NK-92 treated with Interleukin-12 subunit alpha and Interleukin-12 subunit beta, amount 100 ng/mL, for 24 hours (cell line): ENCODE measurements at regions not wholly inside any gene's neighbourhood (a gene's known extent, or its start where the extent isn't known, plus 50 kb on each side); places are given as distances from the start of the nearest gene placed in this dataset.
"Not testable (repeated sequence)": the region's sequence is repeated elsewhere in the genome, so short reads cannot be mapped to it uniquely, and the experiment has no call there.

ENCODE experiments used
- DNase-seq: peaks from one replicate; lab custom pipeline; 2025; lab: John Stamatoyannopoulos, UW

DNA sequence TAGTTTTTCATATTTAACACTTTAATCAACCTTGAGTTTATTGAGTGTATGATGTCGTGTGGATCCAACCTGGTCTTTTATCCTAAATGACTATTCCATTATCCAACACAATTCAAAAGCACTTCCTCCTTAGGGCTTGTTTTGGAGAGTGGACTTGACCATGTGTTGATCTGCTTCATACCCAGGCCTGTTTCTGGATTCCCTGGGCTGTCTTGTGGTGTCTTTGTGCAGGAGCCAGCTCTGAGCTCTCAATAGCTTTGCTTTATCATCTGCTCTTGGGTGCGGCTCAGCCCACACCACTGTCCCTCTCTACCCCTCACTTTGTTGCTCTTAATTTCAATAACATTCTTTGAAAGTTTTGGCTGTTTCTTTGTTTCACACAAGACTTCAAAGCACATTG lies 70.9 kb upstream of the CHST15 start:
- DNase-seq: no peak

DNA sequence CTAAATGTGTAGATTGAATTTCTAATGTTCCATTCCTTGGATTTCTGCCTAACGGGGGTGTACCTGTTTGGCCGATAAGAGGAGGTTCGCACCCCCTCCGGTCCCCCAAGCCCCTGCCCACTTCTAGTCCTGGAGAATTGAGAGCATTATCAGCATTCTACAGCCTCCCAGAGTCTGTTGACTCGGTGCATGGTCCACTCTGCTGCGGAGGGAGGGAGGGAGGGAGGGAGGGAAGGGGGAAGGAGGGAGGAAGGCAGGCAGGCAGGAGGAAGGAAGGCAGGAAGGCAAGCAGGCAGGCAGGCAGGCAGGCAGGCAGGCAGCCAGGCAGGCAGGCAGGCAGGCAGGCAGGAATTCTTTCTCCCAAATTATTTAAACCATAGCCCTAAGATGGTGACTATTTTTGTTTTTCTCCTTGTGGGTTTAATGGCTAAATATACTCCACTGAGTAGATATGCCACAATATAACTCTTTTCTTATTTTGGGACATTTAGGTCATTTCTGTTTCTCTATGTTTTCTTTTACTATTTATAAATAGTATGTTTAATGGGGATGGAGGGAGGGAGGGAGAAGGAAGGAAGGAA lies 69.5 kb upstream of the CHST15 start:
- no peak for DNase-seq

- DNase-seq: no peak
These were observed 68.7 kb upstream of the CHST15 start for GRCh38 chr10:124162136-124162535.

- no peak for DNase-seq
These were observed 68.2 kb upstream of the CHST15 start for GRCh38 chr10:124161601-124162000.

DNA sequence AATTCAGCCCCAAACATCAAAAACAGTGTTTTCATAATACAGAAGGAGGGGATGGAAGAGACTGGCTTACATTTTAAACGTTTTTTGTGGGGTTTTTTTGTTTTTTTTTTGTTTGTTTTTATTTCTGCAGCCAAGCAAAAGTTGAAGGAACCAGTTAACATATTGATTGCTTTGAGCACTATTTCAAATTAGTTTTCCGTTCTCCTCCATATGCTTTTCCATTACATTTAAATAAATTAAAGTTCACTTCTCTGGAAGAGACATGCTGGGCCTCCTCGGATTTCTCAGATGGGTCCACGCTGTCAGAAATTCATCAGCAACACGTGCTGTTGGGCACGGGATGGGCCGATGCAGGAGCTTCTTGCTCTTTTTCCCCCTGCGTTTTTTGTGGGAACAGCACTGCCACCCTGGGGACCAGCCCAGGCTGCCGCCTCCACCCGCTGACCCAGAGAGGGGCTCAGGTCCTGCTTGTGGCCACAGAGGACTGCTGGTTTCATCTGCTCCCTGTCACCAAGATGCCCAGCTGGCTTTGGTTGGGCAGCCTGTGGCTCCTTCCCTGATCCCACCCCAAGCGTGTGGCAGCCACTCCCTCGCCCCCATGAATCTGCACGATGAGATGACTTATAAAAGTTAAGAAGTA lies 67.7 kb upstream of the CHST15 start:
- DNase-seq: no peak

DNA sequence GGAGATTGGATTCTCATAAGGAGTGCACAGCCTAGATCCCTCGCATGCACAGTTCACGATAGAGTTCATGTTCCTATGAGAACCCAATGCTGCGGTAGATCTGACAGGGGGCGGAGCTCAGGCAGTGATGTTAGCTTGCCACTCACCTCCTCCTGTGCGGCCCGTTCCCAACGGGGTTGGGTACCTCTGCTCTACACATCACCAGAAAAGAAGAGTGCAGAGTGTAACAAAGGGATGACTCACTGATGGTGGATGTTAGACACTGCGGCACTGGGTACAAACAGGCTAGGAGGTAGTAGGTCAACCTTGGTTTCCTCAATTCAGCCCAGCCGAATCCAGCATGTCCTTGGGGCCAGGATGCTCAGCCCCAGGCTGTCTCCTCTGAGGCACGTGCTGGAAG lies 66.8 kb upstream of the CHST15 start:
- no peak for DNase-seq

DNA sequence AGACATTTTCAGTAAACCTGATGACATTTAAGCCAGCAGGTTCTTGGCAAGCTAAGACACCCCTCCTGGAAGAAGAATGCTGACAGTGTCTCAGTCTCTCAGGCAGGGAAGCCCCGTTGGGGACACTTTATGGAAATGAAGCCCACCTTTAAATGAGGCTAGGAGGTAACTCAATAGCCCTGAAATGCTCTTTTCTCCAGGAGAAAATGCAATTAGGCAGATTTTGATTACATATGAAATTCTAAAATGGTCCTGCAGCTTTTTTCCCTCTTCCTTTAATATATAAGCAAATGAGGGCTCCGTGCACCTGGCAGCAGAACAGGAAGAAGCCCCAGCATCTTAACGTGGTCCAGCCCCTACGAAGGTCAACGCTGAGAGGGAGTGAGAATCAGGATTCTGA lies 65.8 kb upstream of the CHST15 start:
- no peak for DNase-seq

- DNase-seq: no peak
These were observed 65.2 kb upstream of the CHST15 start for GRCh38 chr10:124158592-124158991.

GRCh38 chr10:124157271-124157681 lies 63.9 kb upstream of the CHST15 start:
- no peak for DNase-seq

GRCh38 chr10:124156524-124157260 lies 63.3 kb upstream of the CHST15 start:
- no peak for DNase-seq

- DNase-seq: no peak
These were observed 62.5 kb upstream of the CHST15 start for GRCh38 chr10:124155781-124156435.

DNA sequence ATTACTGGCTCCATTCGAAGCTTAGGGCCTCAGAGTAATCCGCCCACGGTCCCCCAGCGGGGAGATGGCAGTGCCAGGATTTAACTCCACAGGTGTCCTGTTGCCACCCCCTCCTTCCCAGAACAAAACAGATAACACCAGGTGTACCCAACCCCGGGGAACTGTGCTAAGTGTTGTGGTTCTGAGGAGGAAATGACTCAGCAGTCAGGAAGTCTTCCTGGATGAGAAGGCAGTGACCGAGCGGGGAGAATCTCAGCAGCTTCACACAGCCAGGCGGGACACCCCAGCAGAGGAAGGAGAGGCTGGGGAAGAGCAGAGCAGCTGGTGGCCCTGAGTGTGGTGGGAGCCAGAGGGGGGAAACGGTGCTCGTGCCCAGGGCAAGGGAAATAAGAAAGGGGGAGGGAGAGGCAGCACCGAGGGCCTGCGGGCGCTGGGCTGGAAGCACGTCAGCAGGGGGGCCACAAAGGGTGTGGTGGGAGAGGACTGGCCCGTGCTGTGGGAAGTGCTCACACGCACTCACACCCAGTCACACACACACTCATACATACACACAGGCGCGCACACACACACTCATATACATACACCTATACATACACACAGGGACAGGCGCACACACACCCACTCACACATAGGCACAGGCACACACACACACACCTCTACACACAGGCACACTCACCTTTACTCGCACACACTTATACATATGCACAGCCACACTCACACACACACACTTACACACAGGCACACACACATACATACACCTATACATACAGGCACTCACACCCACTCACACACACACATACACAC lies 59.8 kb upstream of the CHST15 start:
- DNase-seq: peak; percentile 47

GRCh38 chr10:124152139-124153022 lies 59.0 kb upstream of the CHST15 start:
- DNase-seq: no peak

DNA sequence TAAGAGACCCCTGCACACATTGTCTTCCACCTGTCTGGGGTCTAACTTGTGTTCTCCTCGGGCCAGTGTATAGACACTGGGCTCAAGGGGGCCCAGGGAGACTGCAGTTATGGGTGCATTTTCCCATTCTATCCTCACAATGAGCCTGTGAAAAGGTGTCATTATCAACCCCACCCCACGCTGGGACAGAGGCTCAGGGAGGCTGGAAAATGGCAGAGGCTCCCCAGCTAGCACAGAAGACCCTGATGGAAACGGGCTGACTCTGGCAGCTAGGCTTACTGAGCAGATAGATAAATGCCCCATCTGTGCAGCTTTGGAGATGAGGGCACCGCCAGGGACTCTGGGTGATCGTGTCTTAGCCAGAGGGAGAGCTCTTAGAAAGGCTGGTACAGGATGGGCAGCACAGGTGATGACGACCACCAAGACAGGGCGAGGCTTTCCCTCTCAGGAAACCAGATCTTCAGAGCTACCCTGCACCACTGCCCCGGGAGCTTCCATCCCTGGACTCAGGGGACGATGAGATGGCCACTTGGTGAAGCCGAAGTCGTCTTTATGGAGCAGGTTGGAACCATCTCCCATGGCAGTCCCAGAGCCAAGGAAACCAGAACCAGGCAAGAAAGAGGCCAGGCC lies 58.2 kb upstream of the CHST15 start:
- no peak for DNase-seq

- DNase-seq: no peak
These were observed 57.5 kb upstream of the CHST15 start for GRCh38 chr10:124150807-124151417.

- no peak for DNase-seq
These were observed 56.9 kb upstream of the CHST15 start for GRCh38 chr10:124150189-124150806.

DNA sequence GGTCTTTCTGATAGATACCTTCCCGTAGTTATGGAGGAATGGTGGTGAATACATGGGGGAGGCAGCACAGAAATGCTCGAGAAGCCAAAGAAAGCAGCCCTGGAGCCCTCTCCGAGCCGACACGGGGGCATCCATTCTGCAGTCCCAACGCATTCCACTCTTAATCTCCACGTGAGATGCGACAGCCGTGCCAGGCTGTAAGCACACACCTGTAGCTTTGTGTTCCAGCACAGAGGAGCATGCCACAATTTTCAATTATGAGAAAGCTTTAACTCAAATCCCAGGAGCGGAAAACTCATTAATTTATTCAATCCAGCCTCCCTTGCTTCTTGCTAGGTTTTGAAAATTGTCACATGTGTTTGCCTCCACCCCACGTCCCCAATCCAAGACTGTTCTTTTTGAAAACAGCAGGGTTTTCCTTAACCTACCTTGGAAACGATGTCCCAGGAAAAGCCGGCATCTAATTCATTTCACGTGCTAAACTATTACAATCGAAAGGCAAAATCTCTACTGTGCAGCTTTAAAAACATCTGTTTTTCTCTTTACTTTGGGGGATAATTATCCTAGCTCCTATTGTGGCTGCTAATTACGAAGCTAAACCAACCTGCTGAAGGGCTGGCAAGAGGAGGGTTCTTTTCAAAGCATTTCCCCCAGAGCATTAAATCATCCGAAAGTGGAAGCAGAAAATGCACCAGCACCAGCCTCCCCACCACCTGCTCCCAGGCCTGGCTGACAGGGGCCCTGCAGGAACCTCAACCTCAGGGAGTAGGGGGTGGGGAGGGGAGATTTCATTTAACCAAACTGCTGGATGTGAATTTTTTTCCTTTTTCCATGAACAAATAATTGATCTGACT lies 56.0 kb upstream of the CHST15 start:
- no peak for DNase-seq

DNA sequence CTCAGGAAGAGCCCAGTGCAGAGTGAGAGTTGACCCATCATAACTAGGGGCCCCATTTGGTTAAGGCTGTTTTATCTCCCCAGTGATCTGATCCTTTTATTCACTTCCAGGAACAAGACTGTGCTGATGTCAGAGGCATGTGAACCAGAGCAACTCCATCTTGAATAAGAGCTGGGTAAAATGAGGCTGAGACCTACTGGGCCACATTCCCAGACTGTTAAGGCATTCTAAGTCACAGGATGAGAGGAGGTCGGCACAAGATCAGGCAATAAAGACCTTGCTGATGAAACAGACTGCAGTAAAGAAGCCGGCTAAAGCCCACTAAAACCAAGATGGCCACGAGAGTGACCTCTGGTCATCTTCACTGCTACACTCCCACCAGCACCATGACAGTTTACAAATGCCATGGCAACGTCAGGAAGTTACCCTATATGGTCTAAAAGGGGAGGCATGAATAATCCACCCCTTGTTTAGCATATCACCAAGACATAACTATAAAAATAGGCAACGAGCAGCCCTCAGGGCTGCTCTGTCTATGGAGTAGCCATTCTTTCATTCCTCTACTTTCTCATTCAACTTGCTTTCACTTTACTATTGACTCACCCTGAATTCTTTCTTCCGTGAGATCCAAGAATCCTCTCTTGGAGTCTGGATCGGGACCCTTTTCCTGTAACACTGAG lies 55.3 kb upstream of the CHST15 start:
- not testable (repeated sequence) for DNase-seq
